ENCODE measurements at regions not wholly inside any gene's neighbourhood (a gene's known extent, or its start where the extent isn't known, plus 50 kb on each side); places are given as distances from the start of the nearest gene placed in this dataset.
A peak's percentile ranks its signal among the peaks of the same experiment; 100 is the strongest.

- no peak for FAIRE-seq
These were observed 84.4 kb upstream of the SYPL1 start for GRCh38 chr7:106196460-106197021.

GRCh38 chr7:106193661-106194060, 81.5 kb upstream of the SYPL1 start:
- FAIRE-seq (no peak), DNase-seq (ENCODE audit: extremely low spot score, insufficient read length, low read depth) (no peak)

More at GRCh38 chr7:106196460-106197021, 84.4 kb upstream of the SYPL1 start:
- no peak for DNase-seq (ENCODE audit: extremely low spot score, insufficient read length, low read depth)

GRCh38 chr7:106190589-106191330, 78.6 kb upstream of the SYPL1 start:
- DNase-seq (ENCODE audit: extremely low spot score, insufficient read length, low read depth), result no peak
- no peak for FAIRE-seq

DNA sequence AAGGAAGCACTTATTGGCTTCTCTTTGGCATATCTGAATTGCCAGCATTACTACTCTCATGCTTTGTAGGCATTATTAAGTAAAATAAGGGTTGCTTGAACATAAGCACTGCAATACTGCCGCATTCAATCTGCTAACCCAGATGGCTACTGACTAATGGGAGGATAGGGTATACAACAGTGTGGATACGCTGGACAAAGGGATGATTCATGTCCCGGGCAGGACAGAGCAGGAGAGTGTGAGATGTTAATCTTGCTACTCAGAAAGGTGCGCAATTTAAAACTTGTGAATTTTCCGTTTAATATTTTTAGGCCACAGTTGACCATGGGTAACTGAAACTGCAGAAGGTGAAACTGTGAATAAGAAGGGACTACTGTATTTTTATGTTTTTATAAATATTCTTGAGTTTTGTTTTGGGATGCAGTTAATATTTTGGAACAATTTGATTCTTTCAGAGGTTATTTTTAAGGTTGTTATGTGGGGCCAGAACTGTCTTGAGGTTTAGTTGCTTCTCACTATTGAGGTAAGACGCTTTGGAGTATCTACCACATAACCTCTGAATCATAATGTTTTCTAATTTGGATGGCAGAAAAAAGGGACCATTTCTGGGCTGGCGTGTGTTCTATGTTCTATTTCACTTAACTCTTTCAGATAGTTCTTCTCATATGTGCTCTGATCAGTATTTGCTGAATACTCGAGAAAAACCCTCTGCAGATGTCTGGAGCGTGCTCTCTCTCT, 75.7 kb upstream of the SYPL1 start:
- FAIRE-seq (no peak), DNase-seq (ENCODE audit: extremely low spot score, insufficient read length, low read depth) (no peak)

- DNase-seq (ENCODE audit: extremely low spot score, insufficient read length, low read depth) (no peak), FAIRE-seq (no peak)
These were observed 73.6 kb upstream of the SYPL1 start for GRCh38 chr7:106185719-106186118.

- FAIRE-seq (no peak), DNase-seq (ENCODE audit: extremely low spot score, insufficient read length, low read depth) (no peak)
These were observed 71.8 kb upstream of the SYPL1 start for GRCh38 chr7:106183952-106184351.

GRCh38 chr7:106182904-106183303, 70.8 kb upstream of the SYPL1 start:
- DNase-seq (ENCODE audit: extremely low spot score, insufficient read length, low read depth) (no peak), FAIRE-seq (no peak)

DNA sequence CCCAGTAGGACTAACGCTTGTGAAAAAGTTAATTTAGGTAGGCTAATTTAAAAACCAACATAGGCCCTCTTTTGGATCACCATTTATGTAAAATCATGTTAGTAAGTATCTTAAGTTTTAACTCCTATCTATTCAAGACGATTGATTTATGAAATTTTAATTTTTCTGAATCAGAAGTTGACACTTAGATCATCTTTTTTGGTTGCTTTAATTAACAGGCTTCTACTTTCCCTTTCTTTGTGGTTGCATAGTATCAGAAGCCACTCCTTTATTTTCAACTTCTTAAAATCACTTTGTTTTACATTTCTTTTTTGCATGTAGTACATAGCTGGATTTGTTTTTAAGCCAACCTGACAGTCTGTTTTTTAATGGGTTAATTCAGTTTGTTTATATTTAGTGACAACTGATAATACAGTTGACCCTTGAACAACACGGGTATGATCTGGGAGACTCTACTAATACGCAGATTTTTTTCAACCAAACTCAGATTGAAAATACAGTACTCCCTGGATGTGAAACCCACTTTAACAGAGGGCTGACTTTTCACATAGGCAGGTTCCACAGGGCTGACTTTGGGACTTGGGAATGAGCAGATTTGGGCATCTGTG, 69.7 kb upstream of the SYPL1 start:
- no peak for FAIRE-seq
- no peak for DNase-seq (ENCODE audit: extremely low spot score, insufficient read length, low read depth)

DNA sequence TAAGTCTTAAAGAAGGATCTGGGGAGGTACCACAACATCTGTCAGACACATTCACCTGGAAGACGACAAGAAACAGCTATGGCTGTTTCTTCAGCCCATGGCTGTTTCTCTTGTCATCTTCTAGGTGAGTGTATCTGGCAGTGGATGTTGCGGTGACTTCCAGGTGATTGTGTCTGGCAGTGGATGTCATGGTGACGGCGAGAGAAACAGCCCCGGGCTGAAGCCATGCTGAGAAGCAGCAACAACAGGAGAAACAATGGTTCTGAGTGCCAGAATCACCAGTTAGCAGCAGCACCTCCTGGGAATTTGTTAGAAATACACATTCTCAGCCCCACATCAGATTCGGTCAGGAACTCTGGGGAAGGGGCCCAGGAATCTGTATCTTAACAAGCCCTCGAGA, 68.6 kb upstream of the SYPL1 start:
- FAIRE-seq (no peak), DNase-seq (ENCODE audit: extremely low spot score, insufficient read length, low read depth) (no peak)

DNA sequence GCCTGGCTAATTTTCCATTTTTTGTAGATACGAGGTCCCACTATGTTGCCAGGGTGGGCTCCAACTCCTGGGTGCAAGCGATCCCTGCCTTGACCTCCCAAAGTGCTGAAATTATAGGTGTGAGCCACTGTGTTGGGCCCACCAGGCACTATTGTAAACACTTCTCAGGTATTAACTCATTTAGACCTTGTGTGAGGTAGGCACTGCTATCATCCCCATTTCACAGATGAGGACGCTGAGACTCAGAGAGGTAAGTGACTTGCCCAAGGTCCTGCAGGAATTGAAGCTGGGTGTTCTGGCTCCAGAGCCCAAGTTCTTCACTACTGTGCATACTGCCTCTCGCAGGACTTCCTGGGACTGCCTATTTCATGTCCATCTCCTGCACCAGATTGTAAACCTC, 67.1 kb upstream of the SYPL1 start:
- FAIRE-seq (no peak), DNase-seq (ENCODE audit: extremely low spot score, insufficient read length, low read depth) (no peak)

DNA sequence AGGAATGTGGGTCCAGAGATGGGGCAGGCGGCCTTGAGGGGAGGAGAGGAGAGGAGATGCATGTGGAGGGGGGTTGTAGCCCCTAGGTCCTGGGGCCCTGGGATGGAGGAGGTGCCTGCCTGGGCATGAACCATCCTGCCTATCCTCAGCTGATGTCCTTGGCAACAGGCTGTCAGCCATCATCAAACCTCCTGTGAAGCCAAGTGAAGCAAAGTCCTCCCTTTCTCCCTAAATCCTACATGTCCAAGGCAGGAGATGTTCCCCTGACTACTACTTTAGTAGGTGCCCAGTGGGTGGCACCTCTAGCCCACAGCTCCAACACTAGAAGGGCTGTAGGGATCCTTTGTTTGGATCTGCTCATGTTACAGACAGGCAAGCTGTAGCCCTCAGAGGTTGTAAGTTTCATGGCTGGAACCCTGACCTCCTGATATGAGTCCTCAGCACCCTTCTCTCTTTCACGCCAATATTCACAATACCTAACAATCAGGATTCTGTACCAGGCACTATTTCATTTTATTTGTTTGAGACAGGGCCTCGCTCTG, 66.6 kb upstream of the SYPL1 start:
- no peak for DNase-seq (ENCODE audit: extremely low spot score, insufficient read length, low read depth)
- no peak for FAIRE-seq

DNA sequence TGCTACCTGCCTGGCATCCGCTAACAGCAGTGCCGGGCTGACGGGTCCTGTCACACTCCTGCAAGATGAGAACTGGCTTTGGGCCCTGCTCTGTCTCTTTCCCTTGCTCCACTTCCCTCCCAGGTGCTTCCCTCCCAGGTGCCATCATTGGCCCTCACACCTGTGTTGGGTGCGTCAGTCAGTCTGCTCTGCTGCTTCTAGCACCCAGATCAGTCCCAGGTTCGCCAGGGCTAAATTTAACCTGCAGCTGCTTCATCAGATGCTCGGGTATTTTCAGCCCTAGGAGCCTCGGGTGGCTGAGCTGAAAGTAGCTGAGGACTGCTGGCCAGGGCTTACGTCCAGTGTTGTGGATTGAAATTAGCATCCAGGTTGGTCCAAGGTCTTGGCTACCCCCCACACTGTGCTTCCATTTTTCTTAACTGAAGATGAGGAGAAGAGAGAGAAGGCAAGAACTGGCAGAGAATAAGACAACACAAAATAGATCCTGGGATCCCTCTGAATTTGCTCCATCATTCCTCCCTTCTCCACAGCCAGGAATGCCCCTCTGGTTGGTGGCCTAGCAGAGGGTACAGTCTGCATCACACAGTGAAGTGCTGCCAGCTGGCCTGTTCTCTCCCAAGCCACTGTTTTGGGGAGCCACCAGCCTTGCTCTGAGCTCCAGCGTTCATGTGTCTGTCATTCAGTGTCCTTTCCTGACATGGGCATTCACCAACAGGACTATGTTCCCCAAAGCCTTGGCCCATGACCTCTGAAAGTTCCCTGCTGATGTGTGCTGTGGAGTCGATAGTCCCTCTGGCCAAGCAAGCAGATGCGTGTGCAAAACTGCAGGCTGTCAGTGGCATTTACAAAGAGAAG, 65.9 kb upstream of the SYPL1 start:
- DNase-seq (ENCODE audit: extremely low spot score, insufficient read length, low read depth) (no peak), FAIRE-seq (no peak)

DNA sequence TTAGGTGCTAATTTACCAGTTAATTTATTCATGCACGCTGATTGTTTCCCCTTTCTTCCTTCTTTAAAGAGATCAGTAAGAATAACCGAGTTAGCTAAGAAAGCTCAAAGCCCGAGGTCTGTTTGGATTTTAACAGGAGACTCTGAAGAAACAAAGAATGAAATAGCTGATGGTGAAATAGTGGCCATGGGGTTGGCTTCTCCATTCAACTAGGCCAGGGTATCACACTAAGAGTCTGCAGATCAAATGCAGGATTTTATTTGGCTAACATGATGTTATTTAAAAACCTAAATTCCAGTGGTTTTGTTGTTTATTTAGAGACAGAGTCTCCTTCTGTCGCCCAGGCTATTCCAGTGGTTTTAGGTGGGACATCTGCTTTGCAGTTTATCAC, 65.2 kb upstream of the SYPL1 start:
- DNase-seq (ENCODE audit: extremely low spot score, insufficient read length, low read depth), result no peak
- FAIRE-seq, result no peak

- FAIRE-seq, result peak; percentile 77
- peak; percentile 64 for DNase-seq (ENCODE audit: extremely low spot score, insufficient read length, low read depth)
These were observed 64.5 kb upstream of the SYPL1 start for GRCh38 chr7:106176414-106177299.

- no peak for FAIRE-seq
- DNase-seq (ENCODE audit: extremely low spot score, insufficient read length, low read depth), result no peak
These were observed 63.4 kb upstream of the SYPL1 start for GRCh38 chr7:106175507-106175906.

DNA sequence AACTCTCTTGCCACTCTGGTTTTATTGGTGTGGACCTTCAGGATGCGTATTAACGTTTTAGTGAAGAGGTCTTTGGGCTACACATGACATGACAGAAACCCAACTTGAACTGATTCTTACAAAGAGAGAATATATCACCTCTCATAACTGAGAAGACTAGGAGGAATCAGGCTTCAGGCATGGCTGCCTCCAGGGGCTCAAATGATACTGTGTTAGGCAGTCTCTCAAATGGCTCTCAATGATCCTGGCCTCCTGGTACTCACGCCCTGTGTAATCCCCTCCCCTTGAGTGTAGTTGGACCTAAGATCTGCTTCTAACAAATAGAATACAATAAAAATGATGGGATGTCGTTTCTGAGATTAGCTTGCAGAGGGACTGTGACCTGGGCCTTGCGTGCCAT, 58.5 kb upstream of the SYPL1 start:
- FAIRE-seq, result no peak
- DNase-seq (ENCODE audit: extremely low spot score, insufficient read length, low read depth), result no peak

- no peak for FAIRE-seq
- DNase-seq (ENCODE audit: extremely low spot score, insufficient read length, low read depth), result no peak
These were observed 57.9 kb upstream of the SYPL1 start for GRCh38 chr7:106169821-106170610.

All from GM18507 (cell line).